ENCODE measurements at regions not wholly inside any gene's neighbourhood (a gene's known extent, or its start where the extent isn't known, plus 50 kb on each side); places are given as distances from the start of the nearest gene placed in this dataset.

GRCh38 chr10:4127518-4128315 lies 342.7 kb upstream of the KLF6 start:
- DNase-seq, result no peak

GRCh38 chr10:4125776-4126175 lies 340.8 kb upstream of the KLF6 start:
- DNase-seq, result no peak

DNA sequence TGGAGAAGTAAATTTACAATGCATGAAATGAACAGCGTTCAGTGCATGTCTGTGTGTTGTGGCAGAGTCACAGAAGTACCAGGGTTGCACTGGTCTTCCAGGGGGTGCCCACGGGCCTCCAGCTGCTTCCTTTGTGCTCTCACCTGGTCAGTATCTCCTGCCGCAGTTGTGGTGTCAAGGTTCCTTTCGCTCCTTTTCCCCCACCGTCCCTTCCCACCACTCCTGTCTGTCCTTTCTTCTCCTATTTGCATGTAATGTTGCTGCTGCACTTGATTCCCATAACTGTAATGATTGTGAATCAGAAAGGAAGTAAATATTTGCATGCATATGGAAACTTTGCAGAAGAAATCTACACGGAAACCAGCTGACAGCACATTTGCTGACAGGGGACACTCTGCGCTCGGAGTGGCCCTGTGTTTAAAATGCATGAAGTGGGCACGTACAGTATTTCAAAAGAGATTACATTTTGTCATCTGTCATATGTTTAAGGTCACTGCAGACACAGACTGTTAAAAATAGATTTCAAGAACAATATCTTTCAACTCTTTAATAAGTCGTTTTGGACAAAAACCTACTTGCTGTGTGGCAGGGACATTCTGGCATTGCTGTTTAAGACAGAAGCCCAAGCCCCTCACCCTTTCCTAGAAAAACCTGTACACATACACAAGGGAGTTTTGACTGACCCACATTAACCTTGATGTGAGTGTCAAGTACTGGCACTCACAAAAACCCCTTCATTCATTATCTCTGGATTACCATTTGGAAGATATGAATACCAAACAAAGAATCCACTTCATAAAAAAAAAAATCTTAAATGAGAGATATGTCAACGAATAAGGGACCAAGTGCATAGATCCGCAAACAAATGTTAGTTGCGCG lies 336.7 kb upstream of the KLF6 start:
- DNase-seq, result no peak

- no peak for DNase-seq
Observed at GRCh38 chr10:4120096-4120853, 335.3 kb upstream of the KLF6 start.

DNA sequence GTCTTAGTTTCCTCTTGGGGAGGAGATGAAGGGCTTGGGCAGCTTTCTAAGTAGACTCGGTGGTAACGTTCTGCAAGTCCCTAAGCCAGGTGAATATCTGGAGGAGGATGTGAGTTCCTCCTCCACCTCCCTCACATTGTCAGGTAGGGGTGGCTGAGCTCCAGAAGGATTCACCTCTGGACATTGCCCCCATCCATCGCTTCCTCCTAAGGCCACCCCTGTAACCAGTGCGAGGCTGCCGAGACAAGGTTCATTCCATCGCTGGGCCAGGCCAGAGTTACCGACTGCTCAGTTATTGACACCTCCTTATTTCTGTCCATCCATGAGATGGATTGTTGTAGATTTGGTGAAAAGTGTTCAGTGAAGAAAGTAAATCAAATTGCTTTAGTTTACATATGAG lies 334.1 kb upstream of the KLF6 start:
- no peak for DNase-seq

DNA sequence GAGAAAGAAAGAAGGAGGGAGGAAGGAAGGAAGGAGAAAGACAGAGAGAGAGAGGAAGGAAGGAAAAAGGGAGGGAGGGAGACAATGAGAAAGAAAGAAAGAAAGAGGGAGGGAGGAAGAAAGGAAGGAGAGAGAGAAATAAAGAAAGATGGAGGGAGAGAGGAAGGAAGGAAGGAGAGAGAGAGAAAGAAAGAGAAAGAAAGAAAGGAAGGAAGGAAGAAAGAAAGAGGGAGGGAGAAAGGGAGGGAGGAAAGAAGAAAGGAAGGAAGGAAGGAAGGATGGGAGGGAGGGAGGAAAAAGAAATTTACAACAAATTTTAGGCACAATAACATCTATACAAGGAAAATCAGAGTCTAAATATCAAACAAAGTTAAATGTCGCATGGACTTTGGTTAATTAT lies 332.6 kb upstream of the KLF6 start:
- no peak for DNase-seq

- no peak for DNase-seq
Observed at GRCh38 chr10:4111643-4112042, 326.6 kb upstream of the KLF6 start.

DNA sequence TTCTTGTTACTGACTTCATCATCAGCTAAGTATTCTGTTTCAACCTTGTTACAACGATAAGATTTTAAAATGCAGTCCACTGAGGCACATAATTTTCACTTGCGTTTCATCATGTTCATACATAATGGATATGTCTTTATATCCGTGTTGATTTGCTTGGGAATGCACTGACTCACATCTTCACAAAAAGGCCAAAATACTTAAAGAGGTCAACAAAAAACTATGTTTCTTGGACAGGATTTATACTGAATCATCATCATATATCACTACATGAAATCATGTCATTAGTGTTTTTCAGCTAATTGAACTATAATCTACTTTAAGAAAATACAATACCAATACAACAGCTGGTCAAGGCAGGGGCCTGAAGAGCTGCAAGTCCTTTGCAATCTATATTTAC lies 324.5 kb upstream of the KLF6 start:
- DNase-seq, result no peak

GRCh38 chr10:4108693-4109092 lies 323.7 kb upstream of the KLF6 start:
- no peak for DNase-seq

DNA sequence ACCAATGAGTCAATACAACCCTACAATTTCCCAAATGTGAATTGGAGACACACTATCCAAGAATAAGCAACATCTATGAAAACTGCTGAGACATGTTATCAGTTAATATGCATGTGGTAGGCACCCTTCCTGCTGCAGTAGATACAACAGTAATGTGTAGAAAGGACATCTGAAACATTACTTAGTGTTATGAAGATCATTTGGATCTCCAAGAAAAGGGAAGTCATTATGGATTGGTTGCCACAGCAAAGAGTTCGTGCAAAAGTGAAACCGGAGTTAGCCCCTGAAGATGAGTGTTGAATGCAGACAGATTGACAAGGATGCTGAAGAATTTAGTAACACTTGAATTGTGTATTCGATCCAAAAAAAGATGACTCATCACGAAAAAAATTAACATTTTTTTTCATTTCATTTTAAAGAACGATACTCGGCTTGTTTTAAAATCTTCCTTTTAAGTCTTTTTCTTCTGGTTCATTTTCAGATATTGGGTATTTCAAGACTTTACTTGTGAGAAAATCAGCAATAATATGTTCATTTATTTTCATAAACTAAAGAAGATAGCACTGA lies 322.4 kb upstream of the KLF6 start:
- no peak for DNase-seq

DNA sequence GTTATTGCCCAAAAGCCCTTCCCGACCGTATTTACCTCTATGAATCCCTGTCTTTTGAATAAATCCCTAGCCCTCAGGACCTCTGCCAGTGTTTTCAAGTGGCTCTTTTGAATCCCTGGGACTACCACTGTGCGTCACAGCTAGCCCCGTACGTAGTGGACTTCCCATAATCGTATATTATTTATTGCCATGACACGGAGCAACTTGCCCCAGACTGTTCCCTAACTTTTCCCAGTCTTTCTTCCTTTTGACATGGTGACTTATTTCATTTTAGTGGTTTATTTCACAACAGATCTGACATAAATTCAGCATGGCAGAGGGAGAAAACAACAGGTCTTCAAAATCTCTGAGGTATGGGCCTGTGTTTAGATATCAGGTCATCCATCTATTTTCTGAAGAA lies 318.6 kb upstream of the KLF6 start:
- DNase-seq, result no peak

- no peak for DNase-seq
Observed at GRCh38 chr10:4102802-4103344, 317.9 kb upstream of the KLF6 start.

DNA sequence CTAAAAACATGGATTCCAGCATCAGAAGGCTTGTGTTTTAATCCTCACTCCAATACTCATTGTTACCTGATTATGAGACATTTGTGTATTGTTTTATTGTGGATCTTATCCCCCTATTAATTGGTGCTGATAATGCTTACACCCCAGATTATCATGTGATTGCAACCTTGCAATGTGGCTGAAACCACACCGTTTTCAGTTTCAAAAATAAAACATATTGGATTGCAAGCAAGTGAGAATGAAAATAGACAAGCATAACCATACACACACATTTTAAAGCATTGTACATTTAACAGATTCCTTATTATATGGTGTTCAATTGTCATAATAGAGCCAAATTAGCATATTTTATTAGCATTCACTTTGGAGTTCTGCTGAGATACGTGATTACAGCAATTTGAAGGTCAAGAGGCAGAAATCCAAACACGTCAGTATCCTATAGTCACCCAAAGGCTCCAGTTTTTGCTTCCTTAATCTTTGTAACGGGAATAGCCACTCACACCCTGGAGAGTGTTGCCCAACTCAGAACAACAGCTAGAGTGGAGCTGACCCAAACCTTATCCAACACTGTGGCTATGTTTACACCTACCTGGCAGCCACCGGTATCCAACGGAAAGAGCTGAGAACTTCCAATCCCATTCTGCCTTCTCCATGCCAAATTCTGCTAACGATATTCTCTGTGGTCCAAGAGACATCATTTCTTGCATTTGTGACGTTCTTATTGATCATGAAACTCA lies 317.1 kb upstream of the KLF6 start:
- no peak for DNase-seq

GRCh38 chr10:4100380-4100779 lies 315.4 kb upstream of the KLF6 start:
- no peak for DNase-seq

- no peak for DNase-seq
Observed at GRCh38 chr10:4099202-4099601, 314.2 kb upstream of the KLF6 start.

DNA sequence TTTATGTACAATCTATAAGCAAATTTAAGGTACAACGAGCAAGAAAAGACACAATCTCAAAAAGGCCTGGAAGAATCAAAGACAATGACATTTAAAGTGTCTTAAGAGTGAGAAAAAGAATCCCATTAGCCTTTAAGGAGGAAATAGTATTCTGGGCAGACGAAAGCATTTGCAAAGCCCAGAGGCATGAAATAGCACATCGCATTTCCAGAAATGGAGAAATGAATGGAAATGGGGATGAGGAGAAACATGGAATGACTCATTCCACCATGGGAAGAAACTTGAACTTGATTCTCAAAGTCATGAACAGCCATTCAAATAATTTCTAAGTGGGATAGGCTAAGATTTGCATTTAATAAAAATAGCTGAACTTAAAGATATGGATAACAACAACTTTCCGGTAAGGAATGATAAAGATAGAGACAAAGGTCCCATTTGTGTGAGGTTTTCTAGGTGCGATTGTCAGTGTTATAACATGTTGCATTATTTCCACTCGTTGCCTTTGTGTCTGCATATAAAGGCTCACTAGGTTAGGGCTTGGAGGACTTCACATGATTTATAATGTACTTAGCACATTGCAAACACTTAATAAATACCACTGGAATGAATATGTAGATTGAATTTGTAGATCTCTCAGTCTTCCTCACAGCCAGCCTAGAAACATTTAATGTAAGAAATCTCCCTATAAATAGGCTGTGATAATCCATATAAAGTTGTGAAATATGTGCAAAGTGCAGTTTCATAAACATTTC lies 310.3 kb upstream of the KLF6 start:
- no peak for DNase-seq

DNA sequence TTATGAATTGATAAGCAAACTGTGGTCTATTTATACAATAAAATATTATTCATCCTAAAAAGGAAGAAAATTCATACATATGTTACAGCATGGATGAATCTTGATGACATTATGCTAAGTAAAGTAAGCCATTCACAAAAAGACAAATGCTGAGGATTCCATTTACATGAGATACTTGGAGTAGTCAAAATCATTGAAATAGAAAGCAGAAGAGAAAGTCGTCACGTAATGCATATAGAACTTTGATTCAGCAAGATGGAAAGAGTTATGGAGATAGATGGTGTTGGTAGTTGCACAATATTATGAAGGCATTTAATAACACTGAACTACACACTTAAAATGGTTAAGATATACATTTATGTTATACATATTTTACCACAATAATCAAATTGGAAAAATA lies 309.7 kb upstream of the KLF6 start:
- no peak for DNase-seq

- DNase-seq, result no peak
Observed at GRCh38 chr10:4093438-4093837, 308.4 kb upstream of the KLF6 start.

DNA sequence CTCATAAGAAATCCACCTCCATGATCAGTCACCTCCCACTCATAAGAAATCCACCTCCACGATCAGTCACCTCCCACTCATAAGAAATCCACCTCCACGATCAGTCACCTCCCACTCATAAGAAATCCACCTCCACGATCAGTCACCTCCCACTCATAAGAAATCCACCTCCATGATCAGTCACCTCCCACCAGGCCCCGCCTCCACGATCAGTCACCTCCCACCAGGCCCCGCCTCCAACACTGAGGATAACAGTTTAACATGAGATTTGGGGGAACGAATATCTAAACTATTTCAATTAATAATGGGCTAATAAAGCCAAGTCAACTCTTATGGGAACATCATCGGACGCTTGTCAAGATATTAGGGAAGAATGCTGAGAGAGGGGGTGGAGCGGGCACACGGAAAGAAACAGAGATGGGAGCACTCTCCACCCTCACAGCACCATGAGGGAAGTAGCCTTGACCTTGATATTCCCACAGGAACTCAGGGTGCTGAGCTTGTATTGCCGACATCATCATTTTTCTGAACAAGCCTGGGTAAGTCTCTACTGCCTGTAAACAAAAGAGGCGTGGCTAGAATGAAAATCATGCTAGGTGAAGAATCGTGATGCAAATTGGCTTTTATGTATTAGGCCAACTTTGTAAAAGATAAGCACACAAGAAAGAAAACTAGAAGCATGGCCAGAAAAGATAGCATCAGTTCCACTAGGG lies 303.5 kb upstream of the KLF6 start:
- no peak for DNase-seq

DNA sequence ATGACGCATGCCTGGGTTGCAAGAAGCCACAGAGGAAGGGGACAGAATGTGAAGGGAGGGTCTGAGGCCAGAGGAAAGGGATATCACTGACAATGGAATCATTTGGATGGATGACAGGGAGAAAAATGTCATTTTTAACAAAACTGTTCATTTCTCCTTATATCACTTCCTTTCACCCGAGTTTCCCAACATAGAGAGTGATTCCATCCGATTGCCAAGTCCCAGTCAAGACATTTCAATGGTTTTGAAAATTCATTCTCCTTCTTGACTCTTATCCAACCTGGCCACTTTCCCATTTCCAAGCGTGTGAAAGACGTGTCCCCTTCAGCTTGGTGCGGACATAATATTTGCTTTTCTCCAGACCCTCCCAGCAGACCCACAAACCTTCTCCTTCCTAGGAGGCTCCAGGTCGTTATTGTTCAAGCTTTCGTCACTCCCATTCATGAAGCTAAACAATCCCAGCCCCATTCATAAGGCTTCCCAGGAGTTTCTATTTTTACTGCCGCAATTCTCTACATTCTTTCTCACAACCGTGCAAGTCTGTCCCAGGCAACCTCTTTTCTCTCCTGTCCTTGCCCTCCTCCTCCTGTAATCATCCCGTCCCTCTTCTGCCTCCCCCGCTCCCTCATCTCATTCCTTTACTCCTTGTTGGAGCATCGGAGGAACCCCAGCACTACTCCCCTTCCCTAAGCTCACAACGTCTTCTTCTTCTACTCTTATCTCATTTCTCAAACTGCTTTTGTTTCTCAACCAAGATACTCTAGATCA lies 301.3 kb upstream of the KLF6 start:
- DNase-seq, result no peak
